Activated T-cell treated with anti-CD3 and anti-CD28 coated beads, Interleukin-2, amount 50 U/mL, for 72 hours (primary cell): ENCODE measurements at regions not wholly inside any gene's neighbourhood (a gene's known extent, or its start where the extent isn't known, plus 50 kb on each side); places are given as distances from the start of the nearest gene placed in this dataset.
A peak's percentile ranks its signal among the peaks of the same experiment; 100 is the strongest.

Experiments
- ATAC-seq, 2 donors: fragments of 150-1000 bp; cut with Tn5 transposase; replicated peaks in 1 of 2; 2 replicates each; pipeline ENCODE4 v1.10.0; 2021; ENCODE audit warnings: moderate library complexity in 2 of 2, mild to moderate bottlenecking in 1 of 2
- DNase-seq, 2 donors: peaks; one replicate each; pipeline ENCODE4 v3.0.0; 2021 to 2022; ENCODE audit warnings: mixed read lengths in 1 of 2
- H3K27ac Mint-ChIP-seq: one replicate; pipeline ENCODE4 v1.8.0; 2022; ENCODE audit warnings: mild to moderate bottlenecking, moderate library complexity, mixed read lengths
- H3K27me3 Mint-ChIP-seq: one replicate; pipeline ENCODE4 v1.8.0; 2022; ENCODE audit warnings: low read depth, mixed read lengths
- H3K36me3 Mint-ChIP-seq, 2 donors: one replicate each; pipeline ENCODE4 v1.8.0; 2022; ENCODE audit warnings: mixed read lengths in 2 of 2, mild to moderate bottlenecking in 1 of 2; ENCODE audit not compliant: insufficient read depth in 2 of 2
- H3K4me1 Mint-ChIP-seq: one replicate; pipeline ENCODE4 v1.8.0; 2022; ENCODE audit warnings: low read depth, mixed read lengths
- H3K4me3 Mint-ChIP-seq, 2 donors: one replicate each; pipeline ENCODE4 v1.8.0; 2022; ENCODE audit warnings: mild to moderate bottlenecking in 2 of 2, mixed read lengths in 2 of 2, moderate library complexity in 2 of 2
- H3K9me3 Mint-ChIP-seq, 2 donors: one replicate each; pipeline ENCODE4 v1.8.0; 2022; ENCODE audit warnings: mixed read lengths in 2 of 2

DNA sequence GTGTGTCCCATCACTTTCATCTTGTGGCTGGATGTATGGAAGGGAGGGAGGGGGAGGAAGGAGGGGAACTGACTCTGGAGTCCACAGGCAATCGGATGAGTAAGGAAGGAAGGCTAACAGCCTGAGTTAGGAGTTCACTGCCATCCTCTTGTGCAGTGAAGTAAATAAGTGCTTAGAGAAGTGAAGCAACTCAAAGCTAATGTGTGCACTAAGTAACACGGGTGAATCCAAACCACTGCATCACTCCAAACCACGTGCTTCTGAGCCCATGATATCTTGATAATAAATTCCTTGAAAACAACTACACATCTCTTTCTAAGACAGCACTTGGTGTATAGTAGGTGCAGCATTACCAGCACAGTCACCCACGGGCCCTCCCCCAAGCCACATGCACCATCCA lies 69.6 kb upstream of the OLFM1 start:
- H3K4me3 Mint-ChIP-seq = no peak overlapping the region
- no peaks in the 10 kb centered on the region for H3K27me3 Mint-ChIP-seq
- DNase-seq (no peak), ATAC-seq (no peak)
- peak overlapping the region; percentile 29 for H3K27ac Mint-ChIP-seq
- H3K4me1 Mint-ChIP-seq = no peaks in the 10 kb centered on the region
- no peaks in the 10 kb centered on the region for H3K36me3 Mint-ChIP-seq
- H3K9me3 Mint-ChIP-seq = no peaks in the 10 kb centered on the region

- ATAC-seq (no peak), DNase-seq (no peak)
- H3K27ac Mint-ChIP-seq = peak overlapping the region; percentile 29
- no peaks in the 10 kb centered on the region for H3K36me3 Mint-ChIP-seq
- no peak overlapping the region for H3K4me3 Mint-ChIP-seq
- no peaks in the 10 kb centered on the region for H3K4me1 Mint-ChIP-seq
- no peaks in the 10 kb centered on the region for H3K27me3 Mint-ChIP-seq
- H3K9me3 Mint-ChIP-seq = no peaks in the 10 kb centered on the region
Observed at GRCh38 chr9:135018306-135018915, 69.1 kb upstream of the OLFM1 start.

GRCh38 chr9:135019224-135019623 lies 68.2 kb upstream of the OLFM1 start:
- no peak overlapping the region for H3K4me3 Mint-ChIP-seq

GRCh38 chr9:135020481-135021392 lies 66.7 kb upstream of the OLFM1 start:
- no peak overlapping the region for H3K4me3 Mint-ChIP-seq
- H3K36me3 Mint-ChIP-seq = no peaks in the 10 kb centered on the region
- ATAC-seq (no peak), DNase-seq (no peak)
- peaks cover 10% of the 10 kb centered on the region for H3K27me3 Mint-ChIP-seq
- no peaks in the 10 kb centered on the region for H3K4me1 Mint-ChIP-seq
- H3K27ac Mint-ChIP-seq = no peak overlapping the region
- no peaks in the 10 kb centered on the region for H3K9me3 Mint-ChIP-seq

More at GRCh38 chr9:135019224-135019623, 68.2 kb upstream of the OLFM1 start:
- DNase-seq = no peak
- Mint-ChIP-seq H3K36me3 (no peaks in the 10 kb centered on the region), H3K27ac (no peak overlapping the region), H3K4me1 (no peaks in the 10 kb centered on the region), H3K9me3 (no peaks in the 10 kb centered on the region), H3K27me3 (no peaks in the 10 kb centered on the region)
- ATAC-seq = no peak

- Mint-ChIP-seq H3K27me3 (peaks cover 10% of the 10 kb centered on the region), H3K27ac (no peak overlapping the region), H3K4me3 (no peak overlapping the region), H3K36me3 (no peaks in the 10 kb centered on the region), H3K4me1 (no peaks in the 10 kb centered on the region), H3K9me3 (no peaks in the 10 kb centered on the region)
- DNase-seq (no peak), ATAC-seq (no peak)
Observed at GRCh38 chr9:135021393-135021789, 66.1 kb upstream of the OLFM1 start.

DNA sequence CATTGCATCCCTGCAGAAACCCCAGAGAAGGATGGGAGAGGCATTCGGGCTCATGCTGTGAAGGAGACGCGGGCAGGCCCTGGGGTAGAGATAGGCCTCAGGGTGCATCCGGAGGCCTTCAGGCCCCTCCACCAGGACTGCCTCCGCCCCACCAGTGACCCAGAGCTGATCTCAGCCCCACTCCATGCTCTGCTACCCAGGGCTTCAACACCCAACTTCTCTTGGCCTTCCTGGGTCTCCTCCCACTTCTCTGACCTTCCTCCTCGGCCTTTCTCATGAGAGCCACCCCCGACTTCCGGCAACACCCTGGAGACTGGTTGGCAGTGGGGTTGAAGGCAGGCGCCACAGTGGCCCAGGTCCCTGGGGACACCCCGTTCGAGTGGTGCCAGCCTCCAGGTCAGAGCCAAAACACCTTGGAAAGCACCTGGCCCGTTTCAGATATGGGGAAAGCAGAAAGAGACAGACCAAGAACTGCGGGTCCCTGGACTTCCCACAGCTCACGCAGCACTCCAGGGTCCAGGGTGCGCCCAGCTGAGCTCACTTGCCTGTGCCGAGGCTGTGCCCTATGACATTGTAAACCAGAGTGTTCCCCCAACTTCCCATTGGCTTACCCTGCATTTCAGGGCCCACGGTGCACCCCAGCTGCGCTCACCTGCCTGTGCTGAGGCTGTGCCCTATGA lies 65.1 kb upstream of the OLFM1 start:
- ATAC-seq (no peak), DNase-seq (no peak)
- H3K36me3 Mint-ChIP-seq = no peaks in the 10 kb centered on the region
- no peaks in the 10 kb centered on the region for H3K4me1 Mint-ChIP-seq
- H3K9me3 Mint-ChIP-seq = no peaks in the 10 kb centered on the region
- no peak overlapping the region for H3K4me3 Mint-ChIP-seq
- no peak overlapping the region for H3K27ac Mint-ChIP-seq
- peaks cover 10% of the 10 kb centered on the region for H3K27me3 Mint-ChIP-seq

- Mint-ChIP-seq H3K9me3 (no peaks in the 10 kb centered on the region), H3K27ac (no peak overlapping the region), H3K4me1 (no peaks in the 10 kb centered on the region), H3K27me3 (peaks cover 10% of the 10 kb centered on the region), H3K4me3 (no peak overlapping the region), H3K36me3 (no peaks in the 10 kb centered on the region)
- DNase-seq (no peak), ATAC-seq (no peak)
Observed at GRCh38 chr9:135023088-135023785, 64.2 kb upstream of the OLFM1 start.

- no peak overlapping the region for H3K27ac Mint-ChIP-seq
Observed at GRCh38 chr9:135023786-135024405, 63.6 kb upstream of the OLFM1 start.

GRCh38 chr9:135029463-135029862 lies 58.0 kb upstream of the OLFM1 start:
- H3K27me3 Mint-ChIP-seq = peaks cover 10% of the 10 kb centered on the region
- H3K9me3 Mint-ChIP-seq = no peaks in the 10 kb centered on the region
- no peak for DNase-seq
- no peak overlapping the region for H3K27ac Mint-ChIP-seq
- no peaks in the 10 kb centered on the region for H3K4me1 Mint-ChIP-seq
- H3K4me3 Mint-ChIP-seq = no peak overlapping the region
- no peaks in the 10 kb centered on the region for H3K36me3 Mint-ChIP-seq
- no peak for ATAC-seq

More at GRCh38 chr9:135023786-135024405, 63.6 kb upstream of the OLFM1 start:
- ATAC-seq = no peak
- H3K4me3 Mint-ChIP-seq = no peak overlapping the region
- DNase-seq = no peak
- H3K27me3 Mint-ChIP-seq = peaks cover 10% of the 10 kb centered on the region
- no peaks in the 10 kb centered on the region for H3K4me1 Mint-ChIP-seq
- no peaks in the 10 kb centered on the region for H3K36me3 Mint-ChIP-seq
- H3K9me3 Mint-ChIP-seq = no peaks in the 10 kb centered on the region

GRCh38 chr9:135029871-135030565 lies 57.5 kb upstream of the OLFM1 start:
- H3K9me3 Mint-ChIP-seq = no peaks in the 10 kb centered on the region
- no peak for ATAC-seq
- H3K36me3 Mint-ChIP-seq = no peaks in the 10 kb centered on the region
- no peak overlapping the region for H3K4me3 Mint-ChIP-seq
- no peaks in the 10 kb centered on the region for H3K4me1 Mint-ChIP-seq
- DNase-seq = no peak
- H3K27ac Mint-ChIP-seq = no peak overlapping the region
- peaks cover 7% of the 10 kb centered on the region for H3K27me3 Mint-ChIP-seq

- no peak for ATAC-seq
- Mint-ChIP-seq H3K27me3 (peaks cover under 1% of the 10 kb centered on the region), H3K4me1 (no peaks in the 10 kb centered on the region), H3K27ac (no peak overlapping the region), H3K4me3 (no peak overlapping the region), H3K9me3 (no peaks in the 10 kb centered on the region), H3K36me3 (no peaks in the 10 kb centered on the region)
- DNase-seq = no peak
Observed at GRCh38 chr9:135030566-135031226, 56.8 kb upstream of the OLFM1 start.
